H1 (cell line): ENCODE measurements at regions not wholly inside any gene's neighbourhood (a gene's known extent, or its start where the extent isn't known, plus 50 kb on each side); places are given as distances from the start of the nearest gene placed in this dataset.
A peak's percentile ranks its signal among the peaks of the same experiment; 100 is the strongest.
"Not testable (repeated sequence)": the region's sequence is repeated elsewhere in the genome, so short reads cannot be mapped to it uniquely, and the experiment has no call there.

Experiments used
- CTCF ChIA-PET: fragments of 300-600 bp; sonication (Branson Sonifier 250); formaldehyde crosslinking; loops from one replicate; lab custom pipeline; 2021; ENCODE audit not compliant: partially characterized antibody; lab: Charles Lee
- POLR2A ChIA-PET: fragments of 300-600 bp; sonication (Branson Sonifier 250); formaldehyde crosslinking; loops from one replicate; lab custom pipeline; 2021; ENCODE audit warnings: inconsistent platforms; ENCODE audit not compliant: partially characterized antibody; lab: Charles Lee
- DNase-seq, 2 experiments: peaks; one replicate each; pipeline versions ENCODE4 v3.0.0 to v3.0.0-alpha.2; 2010 to 2022; ENCODE audit warnings: low spot score in 2 of 2, low read depth in 1 of 2, mixed read lengths in 1 of 2
- FAIRE-seq: peaks from 2 replicates; lab custom pipeline; 2011; peaks lifted over from hg19 to GRCh38; lab: Jason Lieb, UNC
- H2AFZ ChIP-seq: 2 replicates; pipeline ENCODE4 v1.8.1; 2012; ENCODE audit warnings: low read length, inconsistent platforms
- H2AK5ac ChIP-seq: 2 replicates; pipeline ENCODE4 v1.6.1; 2013; ENCODE audit warnings: low read depth, low read length
- H2BK120ac ChIP-seq: replicated peaks from 2 replicates; pipeline ENCODE3; 2013; ENCODE audit warnings: low read depth, low read length, inconsistent platforms
- H2BK12ac ChIP-seq: 2 replicates; pipeline ENCODE4 v1.6.1; 2013; ENCODE audit warnings: low read depth, low read length
- H2BK15ac ChIP-seq: 2 replicates; pipeline ENCODE4 v1.6.1; 2013; ENCODE audit warnings: low read length
- H2BK20ac ChIP-seq: 2 replicates; pipeline ENCODE4 v1.6.1; 2013; ENCODE audit warnings: low read length
- H2BK5ac ChIP-seq: 2 replicates; pipeline ENCODE4 v1.6.1; 2013; ENCODE audit warnings: low read depth, low read length
- H3K14ac ChIP-seq: 2 replicates; pipeline ENCODE4 v1.6.1; 2013; ENCODE audit warnings: inconsistent platforms; ENCODE audit not compliant: insufficient read length
- H3K18ac ChIP-seq: 2 replicates; pipeline ENCODE4 v1.6.1; 2013; ENCODE audit warnings: low read length; ENCODE audit errors: extremely low read depth
- H3K23ac ChIP-seq: 2 replicates; pipeline ENCODE4 v1.6.1; 2013; ENCODE audit warnings: inconsistent platforms; ENCODE audit not compliant: insufficient read length
- H3K23me2 ChIP-seq: 2 replicates; pipeline ENCODE4 v1.6.1; 2013; ENCODE audit warnings: low read depth, low read length
- H3K27ac ChIP-seq: 2 replicates; pipeline ENCODE4 v1.6.1; 2011; ENCODE audit warnings: low read depth, low read length, inconsistent platforms
- H3K27me3 ChIP-seq, 4 experiments: replicated peaks in 1 of 4; 1 replicate in 1 of 4; 2 replicates in 3 of 4; pipeline versions ENCODE4 v1.6.1 to v1.8.1; 2011 to 2013; ENCODE audit warnings: low read length in 3 of 4, mild to moderate bottlenecking in 3 of 4, inconsistent platforms in 2 of 4, mixed read lengths in 2 of 4, moderate library complexity in 1 of 4; ENCODE audit not compliant: control insufficient read depth in 3 of 4, insufficient read depth in 3 of 4; ENCODE audit errors: extremely low read depth in 1 of 4
- H3K36me3 ChIP-seq, 4 experiments: 2 replicates each; pipeline versions ENCODE4 v1.6.1 to v1.8.1; 2011 to 2013; ENCODE audit warnings: mild to moderate bottlenecking in 4 of 4, low read length in 3 of 4, moderate library complexity in 2 of 4, control low read depth in 1 of 4, inconsistent platforms in 1 of 4; ENCODE audit not compliant: insufficient read depth in 4 of 4, control insufficient read depth in 2 of 4
- H3K4ac ChIP-seq: replicated peaks from 2 replicates; pipeline ENCODE3; 2013; ENCODE audit warnings: low read length, low read depth, mixed read lengths, inconsistent platforms; ENCODE audit not compliant: insufficient read length
- H3K4me1 ChIP-seq, 4 experiments: replicated peaks in 1 of 4; 1 replicate in 1 of 4; 2 replicates in 3 of 4; pipeline versions ENCODE4 v1.6.1 to v1.8.1; 2011 to 2013; ENCODE audit warnings: low read length in 3 of 4, inconsistent platforms in 2 of 4, mixed read lengths in 1 of 4; ENCODE audit not compliant: insufficient read depth in 4 of 4, control insufficient read depth in 3 of 4
- H3K4me2 ChIP-seq, 2 experiments: 2 replicates each; pipeline versions ENCODE4 v1.6.1 to v1.8.1; 2011 to 2013; ENCODE audit warnings: low read depth in 2 of 2, low read length in 2 of 2, control low read depth in 1 of 2, inconsistent platforms in 1 of 2, mild to moderate bottlenecking in 1 of 2; ENCODE audit not compliant: insufficient read depth in 1 of 2
- H3K4me3 ChIP-seq, 4 experiments: fragments of 200-600, 300-600 bp in 1 of 4; sonication (generic), shearing (Covaris generic), sonication (Bioruptor Twin) in 1 of 4; 2 replicates each; pipeline versions ENCODE4 v1.5.1 to v1.8.1; 2011 to 2016; ENCODE audit warnings: low read length in 4 of 4, low read depth in 3 of 4, control low read depth in 2 of 4, inconsistent platforms in 2 of 4, mild to moderate bottlenecking in 2 of 4, mixed read lengths in 1 of 4, moderate library complexity in 1 of 4; ENCODE audit not compliant: insufficient read depth in 2 of 4; ENCODE audit errors: extremely low read depth in 1 of 4
- H3K56ac ChIP-seq: replicated peaks from 2 replicates; pipeline ENCODE3; 2013; ENCODE audit warnings: low read depth, mild to moderate bottlenecking, mixed read lengths, low read length, inconsistent platforms; ENCODE audit not compliant: insufficient read length
- H3K79me1 ChIP-seq: 2 replicates; pipeline ENCODE4 v1.6.1; 2013; ENCODE audit warnings: low read depth, low read length, control low read depth
- H3K79me2 ChIP-seq, 2 experiments: 2 replicates each; pipeline versions ENCODE4 v1.6.1 to v1.8.1; 2012 to 2013; ENCODE audit warnings: low read length in 2 of 2, mild to moderate bottlenecking in 2 of 2, inconsistent platforms in 1 of 2; ENCODE audit not compliant: insufficient read depth in 2 of 2, control insufficient read depth in 1 of 2
- H3K9ac ChIP-seq, 4 experiments: replicated peaks in 1 of 4; 1 replicate in 1 of 4; 2 replicates in 3 of 4; pipeline versions ENCODE4 v1.6.1 to v1.8.1; 2011 to 2013; ENCODE audit warnings: low read depth in 3 of 4, low read length in 3 of 4, control low read depth in 2 of 4, mild to moderate bottlenecking in 2 of 4, moderate library complexity in 2 of 4, inconsistent platforms in 1 of 4; ENCODE audit errors: extremely low read depth in 1 of 4
- H3K9me3 ChIP-seq, 2 experiments: 2 replicates each; pipeline versions ENCODE4 v1.6.1 to v1.8.1; 2012 to 2013; ENCODE audit warnings: mild to moderate bottlenecking in 2 of 2, moderate library complexity in 2 of 2, control low read depth in 1 of 2, inconsistent platforms in 1 of 2, low read depth in 1 of 2, low read length in 1 of 2, mixed read lengths in 1 of 2; ENCODE audit not compliant: insufficient read depth in 2 of 2
- H4K20me1 ChIP-seq, 2 experiments: replicated peaks in 1 of 2; 2 replicates each; pipeline versions ENCODE3 to v1.8.1; 2011 to 2013; ENCODE audit warnings: inconsistent platforms in 2 of 2, low read length in 2 of 2, mild to moderate bottlenecking in 1 of 2; ENCODE audit not compliant: insufficient read depth in 2 of 2, control insufficient read depth in 1 of 2
- H4K5ac ChIP-seq: 2 replicates; pipeline ENCODE4 v1.6.1; 2013; ENCODE audit warnings: low read length, low read depth, mixed read lengths, inconsistent platforms; ENCODE audit not compliant: insufficient read length
- H4K8ac ChIP-seq: 2 replicates; pipeline ENCODE4 v1.8.0; 2013; ENCODE audit warnings: mild to moderate bottlenecking, moderate library complexity, low read length, inconsistent platforms; ENCODE audit not compliant: insufficient read depth; ENCODE audit errors: extremely low read depth
- H4K91ac ChIP-seq: replicated peaks from 2 replicates; pipeline ENCODE3; 2013; ENCODE audit warnings: low read length, mixed read lengths, inconsistent platforms; ENCODE audit not compliant: insufficient read length
- WGBS, 2 experiments: shearing (Covaris generic) in 1 of 2; methylation state at CpG; one replicate each; pipeline versions ENCODE4 v1.1.6 to v1.1.7; 2013 to 2015; ENCODE audit warnings: low lambda C conversion rate in 2 of 2, mixed read lengths in 2 of 2, inconsistent platforms in 1 of 2, low coverage in 1 of 2, missing lambda C conversion rate in 1 of 2; ENCODE audit not compliant: insufficient replicate concordance in 2 of 2, insufficient coverage in 1 of 2, insufficient read length in 1 of 2; ENCODE audit errors: extremely low coverage in 1 of 2, missing lambda C conversion rate in 1 of 2; 5-methylcytosine and 5-hydroxymethylcytosine counted together

GRCh38 chr17:30720971-30721370, 103.5 kb downstream of the CRLF3 start:
- not testable (repeated sequence) for H3K9me3 ChIP-seq, H3K4me2 ChIP-seq, H4K91ac ChIP-seq, FAIRE-seq, H3K4me1 ChIP-seq, H3K4me3 ChIP-seq, H3K23ac ChIP-seq, H3K9ac ChIP-seq, H4K5ac ChIP-seq, H2AFZ ChIP-seq, H2BK5ac ChIP-seq, H2BK15ac ChIP-seq, H3K27ac ChIP-seq, H3K56ac ChIP-seq, H2BK120ac ChIP-seq, H3K27me3 ChIP-seq, H2AK5ac ChIP-seq, H2BK20ac ChIP-seq, H3K4ac ChIP-seq, H3K14ac ChIP-seq, H3K36me3 ChIP-seq, H3K18ac ChIP-seq, H3K23me2 ChIP-seq, H2BK12ac ChIP-seq
- ChIA-PET POLR2A (interaction anchor here (0.6 to 1.6 kb wide), 2 partner anchors 11 to 34 kb away, joined by 3 read pairs; no protein-coding TSS in a partner anchor), CTCF (interaction anchor here (0.6 to 1.3 kb wide), 2 partner anchors 10 to 1775 kb away, joined by 3 to 4 read pairs; no protein-coding TSS in a partner anchor)
- Histone ChIP-seq H4K20me1 (peaks cover 18 to 20% of the 10 kb centered on the region in 2 experiments), H3K79me1 (peaks cover 14% of the 10 kb centered on the region; the same call in 1 of the 2 replicates), H3K79me2 (peaks cover 34 to 94% of the 10 kb centered on the region in 2 experiments), H4K8ac (peak overlapping the region; percentile 51; the same call in 1 of the 2 replicates)
- WGBS, 2 experiments: 84% methylated on average over 5 of the region's 5 CpGs; no CpG with 5 or more reads in 1 of the 2 experiments
- peak in 1 of 2 experiments; percentile 17 for DNase-seq
